GM18870 (cell line): ENCODE measurements at regions not wholly inside any gene's neighbourhood (a gene's known extent, or its start where the extent isn't known, plus 50 kb on each side); places are given as distances from the start of the nearest gene placed in this dataset.
"Not testable (repeated sequence)": the region's sequence is repeated elsewhere in the genome, so short reads cannot be mapped to it uniquely, and the experiment has no call there.

ENCODE experiments used
- ATAC-seq: cut with Tn5 transposase; IDR thresholded peaks from one replicate; pipeline ENCODE4 v1.9.1; 2021; ENCODE audit warnings: moderate library complexity; ENCODE audit not compliant: unreplicated experiment

DNA sequence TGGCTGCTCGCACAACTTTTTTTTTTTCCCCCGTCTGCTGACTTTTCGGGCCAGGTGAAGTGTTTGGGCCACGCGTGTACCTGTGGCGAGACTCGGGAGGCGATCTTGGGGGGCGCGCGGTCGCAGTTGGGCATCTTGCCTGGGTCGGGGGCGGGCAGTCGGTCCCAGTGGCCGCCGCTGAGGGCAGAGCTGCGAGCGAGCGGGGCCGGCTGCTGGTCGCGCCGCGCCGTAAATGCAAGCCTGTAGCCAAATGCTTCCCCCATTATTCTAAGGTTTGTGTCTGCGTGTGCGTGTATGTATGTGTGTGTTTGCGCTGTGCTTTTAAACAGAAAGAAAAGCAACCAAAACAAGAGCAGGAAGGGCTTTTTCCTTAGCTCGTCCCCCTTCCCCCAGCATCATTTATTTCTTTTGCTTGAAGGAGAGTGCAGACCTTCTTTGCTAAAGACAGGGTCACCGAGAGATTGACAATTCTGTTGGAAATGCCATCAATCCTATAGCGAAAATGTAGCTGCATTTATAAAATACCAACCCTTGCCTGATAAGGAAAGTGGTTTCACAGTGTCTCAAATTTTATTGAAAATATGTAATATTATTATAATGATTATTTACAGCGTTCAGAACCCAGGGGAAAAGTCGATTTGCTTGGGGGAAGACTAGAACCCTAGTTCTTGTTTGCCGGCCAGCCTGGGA lies 143.2 kb upstream of the ZNF536 start:
- no peak for ATAC-seq

DNA sequence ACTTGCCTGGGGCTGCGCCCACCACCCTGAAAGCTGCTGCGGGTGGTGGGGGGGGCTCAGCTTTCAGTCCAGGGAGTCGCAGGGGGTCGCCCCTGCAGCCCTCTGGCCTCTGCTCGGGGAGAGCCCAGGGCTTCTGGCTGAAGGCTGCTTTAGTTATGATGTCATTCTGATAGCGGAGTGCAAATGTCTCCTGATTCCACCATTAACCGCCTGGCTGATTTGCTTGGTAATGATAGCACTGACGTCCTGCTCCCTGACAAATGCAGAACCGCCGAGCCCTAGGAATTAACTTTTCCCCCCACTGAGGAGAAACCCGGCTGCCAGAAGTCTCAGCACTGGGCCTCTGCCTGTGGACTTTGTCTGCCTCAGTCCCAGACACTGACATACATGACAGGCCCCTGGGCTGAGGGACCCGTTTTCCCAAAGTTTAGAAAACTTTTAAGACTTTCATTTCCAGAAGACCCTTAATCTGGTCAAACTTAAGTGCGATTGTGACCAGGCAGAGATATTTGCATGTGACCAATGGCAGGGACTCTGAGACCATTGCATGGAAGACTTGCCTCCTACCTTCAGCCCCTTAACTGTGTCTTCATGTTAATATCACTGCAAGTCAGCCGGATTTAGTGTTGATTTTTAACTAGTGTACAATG lies 142.5 kb upstream of the ZNF536 start:
- no peak for ATAC-seq

GRCh38 chr19:30231408-30232318 lies 140.5 kb upstream of the ZNF536 start:
- ATAC-seq, result no peak

GRCh38 chr19:30233375-30233774 lies 138.8 kb upstream of the ZNF536 start:
- ATAC-seq, result no peak

DNA sequence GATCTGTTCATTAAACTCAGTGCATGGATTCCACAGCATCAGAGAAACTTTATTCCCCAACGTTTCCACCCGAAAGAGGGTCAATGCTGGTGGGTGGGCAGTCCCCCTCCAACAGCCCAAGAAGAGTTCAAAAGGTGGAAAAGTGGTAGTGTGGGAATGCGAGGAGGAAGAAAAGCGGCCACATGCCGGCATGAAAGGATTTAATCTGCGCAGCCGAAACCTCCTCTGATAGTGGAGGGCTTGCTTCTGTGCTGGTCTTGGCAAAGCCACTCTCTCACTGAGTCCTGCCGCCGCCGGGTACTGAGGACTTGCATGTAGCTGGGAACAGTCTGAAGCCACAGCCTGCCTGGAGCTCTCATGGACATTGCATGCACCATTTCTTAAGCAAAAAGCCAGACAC lies 136.2 kb upstream of the ZNF536 start:
- no peak for ATAC-seq

DNA sequence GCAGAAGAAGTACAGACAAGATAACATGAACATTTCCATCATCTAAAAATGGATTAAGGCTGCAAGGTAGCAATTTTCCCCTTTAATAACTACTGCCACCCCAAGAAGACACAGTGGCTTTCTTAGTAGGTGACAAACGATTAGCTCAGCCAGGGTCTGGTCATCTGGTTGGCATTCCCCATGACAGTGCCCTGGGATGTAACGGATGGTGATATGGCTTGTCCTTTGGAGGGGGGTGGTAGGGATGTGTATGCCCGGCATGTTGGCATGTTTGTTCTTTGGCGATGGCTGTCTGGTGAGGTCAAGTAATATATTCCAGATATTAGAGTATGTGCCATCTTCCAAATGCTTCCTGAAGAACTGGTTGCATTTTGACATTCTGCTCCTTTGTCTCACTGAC lies 135.6 kb upstream of the ZNF536 start:
- no peak for ATAC-seq

- ATAC-seq, result no peak
Measured at GRCh38 chr19:30237140-30237539, 135.0 kb upstream of the ZNF536 start.

DNA sequence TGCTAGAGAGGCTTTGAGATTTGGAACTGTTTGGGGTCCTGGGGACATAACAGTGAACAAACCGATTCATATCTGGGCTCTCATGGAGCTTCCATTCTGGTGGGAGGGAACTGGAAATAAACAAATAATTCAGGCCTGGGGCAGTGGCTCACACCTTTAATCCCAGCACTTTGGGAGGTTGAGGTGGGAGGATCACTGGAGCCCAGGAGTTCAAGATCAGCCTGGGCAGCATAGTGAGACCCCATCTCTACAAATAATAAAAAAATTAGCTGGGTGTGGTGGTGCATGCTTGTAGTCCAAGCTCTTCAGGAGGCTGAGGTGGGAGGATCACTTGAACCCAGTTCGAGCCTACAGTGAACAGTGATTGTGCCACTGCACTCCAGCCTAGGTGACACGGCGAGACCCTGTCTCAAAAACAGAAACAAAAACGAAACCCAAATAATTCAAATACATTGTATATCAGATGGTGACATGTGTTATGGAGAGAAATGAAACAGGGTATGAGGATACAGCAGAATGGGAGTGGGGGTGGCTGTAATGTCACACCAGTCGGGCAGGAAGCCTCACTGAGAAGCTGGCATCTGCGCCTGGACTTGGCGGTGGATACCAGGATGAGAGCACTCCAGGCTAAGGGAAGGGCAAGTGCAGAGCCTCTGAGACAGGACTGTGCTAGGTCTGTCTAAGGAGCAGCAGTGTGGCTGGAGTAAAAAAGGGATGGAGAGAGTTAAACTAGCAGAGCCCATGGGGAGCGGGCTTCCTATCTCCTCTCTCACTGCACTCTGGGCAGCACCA lies 131.1 kb upstream of the ZNF536 start:
- ATAC-seq, result no peak

- ATAC-seq, result no peak
Measured at GRCh38 chr19:30244533-30244932, 127.7 kb upstream of the ZNF536 start.

DNA sequence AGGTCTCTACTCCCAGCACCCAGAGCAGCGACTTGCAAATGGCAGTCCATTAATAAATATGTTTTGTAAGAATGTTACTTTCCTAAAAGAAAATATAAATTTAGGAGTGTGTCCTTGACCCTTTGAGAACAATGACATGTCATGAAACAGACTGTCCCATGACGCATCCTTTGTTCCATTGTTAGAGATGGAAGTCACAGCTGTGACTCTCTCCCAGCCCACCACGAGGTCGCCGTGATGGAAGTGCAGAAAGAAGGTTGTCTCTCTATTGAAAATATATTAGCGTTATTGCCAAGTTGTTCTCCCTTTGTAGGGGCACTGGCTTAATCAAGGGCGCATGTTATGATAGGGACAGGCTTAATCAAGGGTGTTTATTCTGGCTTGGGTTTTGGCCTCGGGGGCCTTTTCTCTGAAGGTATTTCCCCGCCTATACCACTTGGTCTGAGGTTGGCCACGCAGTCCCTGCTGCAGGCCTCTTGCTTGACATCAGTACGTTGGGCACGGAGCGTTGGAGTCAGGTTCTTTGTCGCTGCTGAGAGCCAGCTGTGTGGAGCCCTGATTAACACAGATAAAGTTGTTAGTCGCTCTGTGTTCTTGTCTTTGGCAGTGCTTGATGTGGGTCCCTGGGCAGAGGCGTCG lies 126.7 kb upstream of the ZNF536 start:
- ATAC-seq, result no peak

DNA sequence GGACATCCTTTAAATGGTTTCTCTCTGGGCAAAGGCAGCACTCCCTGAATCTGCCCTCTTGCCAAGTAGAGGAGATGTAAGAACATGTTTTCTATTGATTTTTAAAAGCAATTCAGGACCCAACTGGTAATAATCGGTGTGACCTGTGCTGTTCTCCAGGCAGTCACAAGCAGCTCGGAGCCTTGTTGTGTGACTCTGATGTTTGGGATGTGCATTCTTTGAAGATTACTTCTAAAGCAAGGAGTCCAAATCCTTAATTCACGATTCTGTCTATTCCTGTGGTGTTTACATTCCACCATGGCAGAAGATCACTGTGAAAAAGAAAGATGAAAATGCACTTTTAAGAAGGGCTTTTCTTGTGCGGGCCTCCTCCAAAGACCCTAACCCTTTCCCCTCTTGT lies 122.3 kb upstream of the ZNF536 start:
- ATAC-seq, result no peak

- no peak for ATAC-seq
Measured at GRCh38 chr19:30252214-30252613, 120.0 kb upstream of the ZNF536 start.

- ATAC-seq, result no peak
Measured at GRCh38 chr19:30253581-30253996, 118.6 kb upstream of the ZNF536 start.

DNA sequence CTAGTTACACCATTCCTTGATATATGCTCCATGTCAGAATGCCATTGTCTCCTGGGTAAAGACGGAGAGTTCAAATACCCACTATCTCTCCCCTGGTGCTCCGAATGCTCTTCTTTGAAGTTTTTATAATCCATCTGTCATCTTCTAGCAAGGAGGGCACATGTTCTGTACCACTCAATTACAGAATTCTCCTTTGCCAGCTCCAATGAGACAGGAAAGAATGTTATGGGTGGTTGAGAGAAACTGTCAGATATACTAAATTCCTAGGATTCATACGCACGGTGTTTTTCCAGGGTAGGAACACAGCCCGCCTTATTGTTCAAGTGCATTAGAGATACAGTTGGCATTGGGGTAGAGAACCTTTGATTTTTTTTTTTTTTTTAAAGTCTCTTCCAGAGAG lies 118.0 kb upstream of the ZNF536 start:
- ATAC-seq, result no peak

GRCh38 chr19:30254789-30255188 lies 117.4 kb upstream of the ZNF536 start:
- no peak for ATAC-seq

GRCh38 chr19:30255791-30256495 lies 116.2 kb upstream of the ZNF536 start:
- no peak for ATAC-seq

DNA sequence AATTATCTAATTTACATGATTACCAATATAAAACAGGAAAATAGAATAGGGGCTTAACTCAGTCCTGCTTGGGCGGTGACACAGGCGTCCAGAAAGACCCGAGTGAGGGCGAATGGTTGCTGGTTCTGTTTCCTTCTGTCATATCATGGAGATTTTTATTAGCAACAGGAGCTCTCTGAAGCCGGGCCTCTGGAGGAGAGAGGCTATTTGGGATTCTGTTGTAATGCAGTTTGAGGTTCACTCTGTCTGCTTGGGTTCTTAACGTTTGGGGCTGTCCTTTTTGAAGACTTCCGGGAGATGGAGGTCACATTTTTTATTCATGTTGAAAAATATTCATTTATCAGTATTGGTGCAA lies 115.7 kb upstream of the ZNF536 start:
- no peak for ATAC-seq

GRCh38 chr19:30263830-30264381 lies 108.3 kb upstream of the ZNF536 start:
- no peak for ATAC-seq

DNA sequence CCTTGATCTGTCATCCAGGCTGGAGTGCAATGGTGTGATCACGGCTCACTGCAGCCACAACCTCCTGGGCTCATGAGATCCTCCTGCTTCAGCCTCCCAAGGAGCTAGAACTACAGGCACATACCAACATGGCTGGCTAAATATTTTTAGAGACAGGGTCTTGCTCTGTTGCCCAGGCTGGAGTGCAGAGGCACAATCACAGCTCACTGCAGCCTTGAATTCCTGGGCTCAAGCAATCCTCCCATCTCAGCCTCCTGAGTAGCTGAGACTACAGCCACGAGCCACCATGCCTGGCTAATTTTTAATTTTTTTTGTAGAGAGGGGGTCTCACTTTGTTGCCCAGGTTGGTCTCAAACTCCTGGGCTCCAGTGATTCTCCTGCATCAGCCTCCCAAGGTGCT lies 106.3 kb upstream of the ZNF536 start:
- ATAC-seq, result not testable (repeated sequence)

DNA sequence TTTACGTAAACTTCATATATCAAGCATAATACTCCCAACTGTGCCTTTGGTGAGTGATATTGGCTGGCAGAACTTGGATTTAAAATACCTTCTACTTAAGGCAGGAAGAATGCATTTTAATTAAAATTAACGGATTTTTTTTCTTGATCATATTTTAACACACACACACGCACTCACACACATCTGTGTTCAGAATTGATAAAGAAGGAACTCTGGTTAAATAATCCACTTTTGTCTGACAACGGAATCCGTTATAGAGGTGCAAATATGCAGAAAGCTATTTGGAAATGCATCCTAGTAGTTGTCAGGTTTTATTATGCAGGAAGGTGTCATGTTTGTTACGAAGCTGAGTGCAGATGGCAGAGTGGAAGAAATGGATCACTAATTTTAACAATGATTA lies 105.5 kb upstream of the ZNF536 start:
- no peak for ATAC-seq
